ENCODE measurements at regions not wholly inside any gene's neighbourhood (a gene's known extent, or its start where the extent isn't known, plus 50 kb on each side); places are given as distances from the start of the nearest gene placed in this dataset.
"Not testable (repeated sequence)": the region's sequence is repeated elsewhere in the genome, so short reads cannot be mapped to it uniquely, and the experiment has no call there.

DNA sequence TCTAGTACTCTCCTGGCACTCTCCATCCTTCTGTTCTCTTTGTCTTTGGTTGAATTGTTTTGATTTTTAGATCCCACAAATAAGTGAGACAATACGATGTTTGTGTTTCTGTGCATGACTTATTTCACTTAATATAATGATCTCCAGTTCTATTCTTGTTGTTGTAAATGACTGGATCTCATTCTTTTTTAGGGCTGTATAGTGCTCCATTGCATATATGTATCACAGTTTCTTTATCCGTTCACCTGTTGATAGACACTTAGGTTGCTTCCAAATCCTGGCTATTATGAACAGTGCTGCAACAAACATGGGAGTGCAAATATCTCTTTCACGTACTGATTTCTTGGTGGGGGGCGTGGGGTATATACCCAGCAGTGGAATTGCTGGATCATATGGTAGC, 245.0 kb downstream of the ADCYAP1 start:
- DNase-seq = no peak

DNA sequence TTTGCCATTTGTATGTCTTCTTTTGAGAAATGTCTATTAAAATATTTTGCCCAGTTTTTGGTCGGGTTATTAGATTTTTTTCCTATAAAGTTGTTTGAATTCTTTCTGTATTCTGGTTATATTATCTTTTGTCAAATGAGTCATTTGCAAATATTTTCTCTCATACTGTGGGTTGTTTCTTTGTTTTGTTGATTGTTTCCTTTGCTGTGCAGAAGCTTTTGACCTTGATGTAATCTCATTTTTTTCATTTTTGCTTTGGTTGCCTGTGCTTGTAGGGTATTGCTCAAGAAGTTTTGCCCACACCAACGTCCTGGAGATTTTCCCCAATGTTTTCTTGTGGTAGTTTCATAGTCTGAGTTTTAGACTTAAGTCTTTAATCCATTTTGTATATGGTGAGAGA, 245.7 kb downstream of the ADCYAP1 start:
- no peak for DNase-seq

DNA sequence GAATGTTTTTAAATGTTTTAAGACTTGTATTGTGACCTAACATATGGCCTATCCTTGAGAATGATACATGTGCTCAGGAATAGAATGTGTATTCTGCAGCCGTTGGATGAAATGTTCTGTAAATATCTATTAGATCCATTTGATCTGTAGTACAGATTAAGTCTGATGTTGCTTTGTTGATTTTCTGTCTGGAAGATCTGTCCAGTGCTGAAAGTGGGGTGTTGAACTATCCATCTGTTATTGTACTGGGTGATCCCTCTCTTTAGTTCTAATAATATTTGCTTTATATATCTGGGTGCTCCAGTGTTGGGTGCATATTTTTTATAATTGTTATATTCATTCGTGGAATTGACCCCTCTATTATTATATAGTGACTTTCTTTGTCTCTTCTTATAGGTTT, 248.3 kb downstream of the ADCYAP1 start:
- DNase-seq = not testable (repeated sequence)

DNA sequence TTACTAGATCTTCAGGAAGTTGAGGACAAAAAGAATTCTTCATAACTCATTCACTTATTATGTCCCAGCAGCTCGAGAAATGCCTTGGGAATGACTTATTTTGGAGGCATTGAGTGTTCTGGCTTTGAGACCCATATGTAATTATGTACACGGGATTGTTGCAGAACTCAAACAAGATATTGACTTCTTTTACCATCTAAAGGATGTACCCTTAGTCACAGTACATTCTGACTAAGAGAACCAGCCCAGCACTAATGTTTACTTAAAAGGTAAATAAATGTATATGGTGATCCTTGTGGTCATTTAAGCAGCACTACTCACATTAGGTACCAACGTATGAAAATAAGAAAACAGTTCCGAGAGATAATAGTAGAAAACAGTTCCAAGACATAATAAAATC, 268.9 kb downstream of the ADCYAP1 start:
- no peak for DNase-seq

DNA sequence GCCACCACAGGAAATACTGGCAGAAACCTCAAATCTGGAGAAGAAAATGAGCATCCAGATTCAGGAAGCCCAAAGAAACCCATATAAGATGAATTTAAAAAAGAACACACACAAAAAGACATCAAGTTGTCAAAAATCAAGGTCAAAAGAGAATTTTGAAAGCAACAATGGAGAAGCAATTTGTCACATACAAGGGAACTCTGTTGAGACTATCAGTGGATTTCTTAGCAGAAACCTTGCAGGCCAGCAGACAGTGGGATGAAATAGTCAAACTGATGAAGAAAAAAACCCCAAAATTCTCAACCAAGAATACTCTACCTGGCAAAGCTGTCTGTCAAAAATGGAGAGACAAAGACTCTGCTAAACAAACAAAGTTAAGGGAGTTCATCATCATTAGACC, 272.6 kb downstream of the ADCYAP1 start:
- DNase-seq = no peak

DNA sequence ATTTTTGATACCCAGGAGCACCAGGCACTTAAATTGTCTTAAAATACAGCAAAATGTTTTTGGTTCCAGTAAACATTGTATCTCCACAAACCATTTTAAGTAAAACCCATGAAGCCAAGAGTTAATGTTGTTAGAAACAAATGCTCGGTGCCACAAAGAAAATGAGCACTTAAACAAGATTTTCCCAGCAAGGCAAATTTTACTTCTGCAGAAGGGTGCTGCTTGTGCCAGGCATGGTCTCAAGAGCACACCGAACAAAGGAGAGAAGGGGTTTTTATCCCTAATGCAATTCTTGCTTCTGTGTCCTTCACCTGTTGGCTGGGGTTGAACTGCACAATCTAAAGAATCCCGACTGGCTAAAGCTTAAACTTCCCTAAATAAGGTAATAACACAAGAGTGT, 286.7 kb downstream of the ADCYAP1 start:
- DNase-seq = no peak

DNA sequence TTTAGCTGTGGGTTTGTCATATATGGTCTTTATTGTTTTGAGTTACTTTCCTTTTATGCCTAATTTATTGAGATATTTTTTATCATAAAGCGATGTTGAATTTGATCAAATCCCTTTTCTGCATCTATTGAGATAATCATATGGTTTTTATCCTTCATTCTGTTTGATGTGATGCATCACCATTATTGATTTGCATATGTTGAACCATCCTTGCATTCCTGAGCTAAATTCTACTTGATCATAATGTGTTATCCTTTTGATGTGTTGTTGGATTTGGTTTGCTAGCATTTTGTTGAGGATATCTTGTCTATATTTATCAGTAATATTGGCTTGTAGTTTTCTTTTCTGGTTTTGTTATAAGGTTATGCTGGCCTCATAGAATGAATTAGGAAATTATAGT, 308.5 kb downstream of the ADCYAP1 start:
- no peak for DNase-seq

DNA sequence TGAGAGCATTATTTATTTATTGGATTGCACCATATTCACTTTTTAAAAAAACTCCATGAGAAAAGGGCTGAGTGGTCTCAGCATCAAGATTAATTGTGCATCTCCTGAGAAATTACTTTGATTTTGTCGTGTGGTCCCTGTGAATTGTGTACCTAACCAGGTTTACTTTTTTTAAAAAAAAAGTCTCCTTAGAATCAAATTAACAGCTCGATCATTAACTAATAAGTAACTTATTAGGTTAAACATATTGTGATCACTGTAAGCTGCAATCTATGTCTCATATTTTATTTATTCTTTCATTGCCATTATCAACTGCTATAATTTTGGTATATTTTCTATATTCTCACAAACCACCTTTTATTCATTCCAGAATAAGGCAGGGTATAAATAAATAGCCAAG, 318.2 kb downstream of the ADCYAP1 start:
- no peak for DNase-seq

DNA sequence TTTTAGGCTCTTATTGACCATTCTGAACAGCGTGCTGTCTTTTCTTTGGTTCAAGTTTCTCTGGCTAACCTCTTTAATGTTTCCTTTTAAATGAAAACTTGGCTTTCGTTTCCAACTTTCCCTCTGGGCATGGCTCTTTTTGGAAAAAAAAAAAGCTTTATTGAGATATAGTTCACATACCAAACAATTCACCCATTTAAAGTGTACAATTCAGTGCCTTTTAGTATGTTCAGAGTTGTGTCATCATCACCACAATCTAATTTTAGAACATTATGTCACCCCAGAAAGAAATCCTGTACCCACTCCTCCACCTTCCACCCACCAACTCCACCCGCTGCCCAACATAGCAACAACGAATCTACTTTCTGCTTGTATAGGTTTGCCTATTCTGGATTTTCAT, 322.4 kb downstream of the ADCYAP1 start:
- DNase-seq = no peak

DNA sequence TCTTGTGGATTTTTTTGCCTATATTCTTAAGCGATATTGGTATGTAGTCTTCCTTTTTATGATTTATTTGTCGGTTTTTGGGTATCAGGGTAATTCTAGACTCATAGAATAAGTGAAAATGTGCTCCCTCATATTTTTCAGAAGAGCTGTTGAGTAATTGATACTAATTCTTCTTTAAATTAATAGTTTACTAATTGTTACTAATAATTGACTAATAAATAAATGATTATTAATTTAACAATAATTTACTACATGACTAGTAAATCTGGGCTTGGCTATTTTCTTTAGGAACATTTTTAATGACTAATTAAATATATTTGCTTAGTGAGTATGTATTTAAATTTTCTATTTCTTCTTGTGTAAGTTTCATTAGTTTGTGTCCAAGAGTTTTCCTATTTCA, 325.0 kb downstream of the ADCYAP1 start:
- DNase-seq = no peak

DNA sequence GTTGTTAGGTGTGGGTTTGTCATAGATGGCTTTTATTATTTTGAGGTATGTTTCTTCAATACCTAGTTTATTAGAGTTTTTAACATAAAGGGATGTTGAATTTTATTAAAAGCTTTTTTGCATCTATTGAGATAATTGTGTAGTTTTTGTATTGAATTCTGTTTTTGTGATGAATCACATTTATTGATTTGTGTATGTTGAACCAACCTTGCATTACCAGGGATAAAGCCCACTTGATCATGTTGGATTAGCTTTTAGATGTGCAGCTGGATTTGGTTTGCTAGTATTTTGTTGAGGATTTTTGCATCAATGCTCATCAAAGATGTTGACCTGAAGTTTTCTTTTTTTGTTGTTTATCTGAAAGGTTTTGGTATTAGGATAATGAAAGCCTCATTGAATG, 328.2 kb downstream of the ADCYAP1 start:
- DNase-seq = no peak

DNA sequence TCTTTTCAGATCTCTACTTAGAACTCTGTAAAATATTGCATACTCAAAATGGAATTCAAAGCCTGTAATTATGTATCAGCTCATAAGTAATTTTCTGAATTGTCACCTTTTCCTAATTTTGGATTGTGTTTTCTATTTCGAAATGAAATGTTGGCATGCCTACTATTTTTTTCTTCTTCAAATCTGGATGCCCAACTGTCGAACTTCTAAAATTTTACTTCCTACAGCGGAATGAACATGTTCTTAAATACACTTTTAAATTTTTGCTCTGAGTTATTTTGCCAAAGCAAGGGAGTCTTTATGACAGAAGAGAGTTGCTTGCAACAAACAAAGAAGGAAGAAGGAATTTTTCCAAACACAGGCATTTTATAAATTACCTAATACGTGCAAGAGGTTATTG, 336.0 kb downstream of the ADCYAP1 start:
- DNase-seq = no peak

DNA sequence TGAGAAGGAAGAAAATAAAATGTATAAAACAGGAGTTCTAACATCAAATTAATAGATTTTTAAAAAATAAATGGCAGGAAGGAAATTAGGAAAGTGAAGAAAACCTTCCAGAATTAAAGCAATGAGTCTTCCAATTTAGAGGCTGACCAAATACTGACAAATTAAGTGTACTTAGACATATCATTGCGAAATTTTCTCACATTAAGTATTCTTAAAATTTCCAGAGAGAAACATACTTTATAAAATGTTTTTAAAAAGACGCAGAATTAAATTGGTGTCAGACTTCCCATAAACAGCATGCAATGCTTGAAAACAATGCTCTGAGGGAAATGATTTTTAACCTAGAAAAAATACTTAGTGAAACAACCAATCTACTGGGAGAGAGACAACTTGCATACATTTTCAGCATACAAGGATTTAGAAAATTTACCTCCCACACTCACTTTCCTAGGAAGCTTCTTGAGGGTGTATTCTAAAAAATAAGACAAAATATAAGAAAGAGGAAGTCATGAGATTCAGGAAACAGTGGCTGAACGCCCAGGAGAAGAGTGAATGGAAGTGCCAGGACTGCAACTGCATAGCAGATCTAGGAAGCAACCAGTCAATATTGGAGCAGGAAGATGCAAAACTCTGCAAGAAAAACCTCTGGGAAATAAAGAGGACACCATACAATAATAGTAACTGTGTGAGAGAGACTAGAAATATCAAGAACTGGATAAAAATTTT, 339.9 kb downstream of the ADCYAP1 start:
- no peak for DNase-seq

DNA sequence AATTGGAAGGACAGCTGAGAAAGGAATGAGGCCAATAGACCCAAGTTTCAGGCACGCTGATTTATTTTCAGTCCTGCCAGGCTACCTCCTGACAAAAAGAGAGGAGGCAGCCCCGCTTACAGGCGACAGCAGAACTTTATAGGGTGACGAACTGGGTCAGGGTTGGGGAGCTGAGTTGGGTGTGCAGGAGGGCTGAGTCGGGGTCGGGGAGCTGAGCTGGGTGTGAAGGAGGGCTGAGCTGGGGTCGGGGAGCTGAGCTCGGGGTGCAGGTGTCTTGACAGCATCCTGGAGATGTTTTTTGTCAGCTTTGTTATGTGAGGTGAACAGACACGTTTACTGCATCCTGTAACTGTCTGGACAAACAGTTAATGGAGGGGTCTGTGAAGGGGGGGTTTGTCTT, 342.2 kb downstream of the ADCYAP1 start:
- no peak for DNase-seq

DNA sequence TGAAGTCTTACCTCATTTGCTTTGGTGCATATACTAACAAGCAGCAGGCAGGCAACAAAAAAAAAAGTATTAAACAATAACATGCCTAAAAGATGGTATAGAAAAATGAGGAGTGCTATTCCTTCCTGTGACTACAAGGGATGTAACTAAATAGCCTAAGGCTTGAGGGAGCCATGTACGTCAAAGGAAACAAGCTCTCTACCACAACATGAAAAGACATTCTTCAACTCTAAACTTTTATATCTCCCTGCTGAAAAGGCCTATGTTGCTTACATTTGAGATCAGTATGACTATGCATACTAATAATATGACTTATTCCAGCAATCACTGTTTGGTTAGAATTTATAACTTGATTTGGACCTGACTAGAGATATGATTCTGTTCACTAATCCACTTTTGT, 347.9 kb downstream of the ADCYAP1 start:
- DNase-seq = no peak

DNA sequence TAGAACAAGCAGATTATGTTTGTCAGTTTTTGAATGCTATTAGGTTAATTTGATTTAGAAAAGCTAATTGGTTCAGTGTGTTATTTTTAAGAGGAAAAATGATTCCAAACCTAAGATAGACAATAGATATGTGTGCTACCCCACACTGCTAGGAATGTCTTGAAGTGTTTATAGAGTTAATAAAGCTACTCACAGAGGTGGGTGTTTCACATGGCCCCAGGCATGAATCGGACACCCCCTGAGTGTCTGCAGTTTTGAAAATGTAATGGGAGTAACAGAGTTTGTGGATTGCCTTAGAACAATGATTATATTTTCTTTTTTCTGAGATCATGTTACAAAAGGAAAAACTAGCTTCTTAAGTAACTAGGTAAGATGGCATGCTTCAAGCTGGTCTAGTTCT, 348.3 kb downstream of the ADCYAP1 start:
- no peak for DNase-seq

DNA sequence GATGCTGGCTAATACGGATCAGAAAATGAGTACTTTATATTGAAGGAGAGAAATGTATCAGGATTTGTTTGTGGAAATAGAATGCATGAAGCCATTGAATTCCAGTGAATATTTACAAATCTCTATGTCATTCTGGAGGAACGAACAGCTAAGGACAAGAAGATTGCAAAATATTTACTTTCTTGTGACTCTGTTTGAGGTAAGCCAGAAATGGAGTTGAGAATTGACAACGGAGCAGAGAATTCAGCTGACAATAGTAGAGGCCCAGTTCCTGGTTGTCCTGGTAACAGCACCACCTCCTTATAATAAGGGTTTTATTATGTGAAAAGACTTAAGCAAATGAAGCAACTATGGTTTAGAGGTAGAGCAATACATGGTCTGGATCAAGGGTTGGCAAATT, 349.2 kb downstream of the ADCYAP1 start:
- no peak for DNase-seq

DNA sequence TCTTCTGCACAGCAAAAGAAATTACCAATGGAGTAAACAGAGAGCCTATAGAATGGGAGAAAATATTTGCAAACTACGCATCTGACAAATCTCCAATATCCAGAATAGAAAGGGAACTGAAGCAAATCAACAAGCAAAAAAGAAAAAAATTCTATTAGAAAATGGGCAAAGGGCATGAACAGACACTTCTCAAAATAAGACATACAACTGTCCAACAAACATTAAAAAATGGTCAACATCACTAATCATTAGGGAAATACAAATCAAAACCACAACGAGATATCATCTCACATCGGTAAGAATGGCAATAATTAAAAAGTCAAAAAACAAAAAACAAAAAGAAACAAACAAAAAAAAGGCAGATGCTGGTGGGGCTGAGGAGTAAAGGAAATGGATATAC, 356.4 kb downstream of the ADCYAP1 start:
- no peak for DNase-seq

DNA sequence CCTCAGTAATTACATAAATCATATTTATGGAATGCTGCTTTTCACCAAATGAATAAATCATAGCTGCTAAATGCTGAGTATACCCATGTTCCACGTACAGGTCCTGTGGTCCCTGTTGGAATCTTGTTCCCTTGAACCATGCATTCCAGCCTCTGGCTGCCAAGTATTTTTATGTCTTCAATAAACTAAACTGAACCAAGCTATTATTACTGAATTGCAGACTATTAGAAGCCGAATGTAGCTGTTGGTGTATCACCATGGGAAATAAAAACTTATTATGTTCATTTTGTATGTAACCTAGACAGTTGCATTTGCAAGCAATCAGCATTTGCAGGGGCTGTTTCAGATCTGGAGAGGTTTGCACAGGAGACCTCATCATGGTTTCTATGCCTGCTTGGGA, 362.4 kb downstream of the ADCYAP1 start:
- no peak for DNase-seq

DNA sequence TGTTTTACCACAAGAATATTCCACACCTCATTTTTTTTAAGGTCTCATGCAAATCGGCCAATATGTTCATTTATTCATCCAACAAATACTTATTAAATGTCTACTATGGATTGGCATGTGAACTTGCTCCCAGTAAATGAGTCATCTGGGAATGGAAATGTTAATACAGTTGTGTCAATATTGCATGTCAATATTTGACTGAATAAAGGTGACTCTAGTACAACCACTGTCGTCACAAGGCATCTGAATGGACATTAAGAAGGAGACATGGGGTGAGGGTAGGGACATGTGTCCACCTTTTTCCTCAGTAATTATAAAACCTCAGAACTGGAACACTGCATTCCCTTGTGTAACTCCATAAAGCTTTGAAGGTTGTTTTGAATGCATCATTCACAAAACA, 365.4 kb downstream of the ADCYAP1 start:
- no peak for DNase-seq

DNA sequence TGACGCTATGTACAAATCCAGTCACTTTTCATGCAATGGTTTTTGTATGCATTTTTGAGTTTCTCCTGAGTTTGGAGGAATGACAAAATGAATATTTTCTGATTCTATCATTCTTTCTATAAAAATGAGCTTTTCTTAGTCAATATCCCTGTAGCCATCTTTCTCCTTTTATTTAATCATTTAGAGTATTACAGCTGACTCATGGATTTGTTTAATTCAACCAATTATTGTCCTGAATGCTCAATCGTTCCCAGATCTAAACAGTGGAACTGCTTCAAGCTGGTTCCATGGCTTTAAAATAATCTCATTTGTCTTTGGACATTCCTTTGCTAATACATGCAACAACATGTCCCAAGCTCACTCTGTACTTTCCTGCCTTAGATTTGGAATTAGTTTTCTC, 368.8 kb downstream of the ADCYAP1 start:
- DNase-seq = no peak

DNA sequence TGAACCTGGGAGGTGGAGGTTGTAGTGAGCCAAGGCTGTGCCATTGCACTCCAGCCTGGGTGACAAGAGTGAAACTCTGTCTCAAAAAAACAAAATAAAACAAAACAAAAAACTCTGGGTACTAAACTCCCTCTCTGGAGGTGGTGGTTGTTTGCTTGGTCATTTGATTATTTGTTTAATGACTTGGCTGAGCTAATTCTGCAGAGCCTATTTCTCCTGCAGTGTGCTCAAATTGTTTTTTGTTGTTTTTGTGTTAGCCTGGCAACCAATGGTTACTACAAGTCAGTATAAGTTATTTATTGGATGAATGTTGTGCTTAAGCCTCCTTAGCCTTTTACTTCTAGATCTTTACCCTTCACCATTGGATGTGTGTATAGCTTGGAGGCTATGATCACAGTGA, 387.5 kb downstream of the ADCYAP1 start:
- no peak for DNase-seq

DNA sequence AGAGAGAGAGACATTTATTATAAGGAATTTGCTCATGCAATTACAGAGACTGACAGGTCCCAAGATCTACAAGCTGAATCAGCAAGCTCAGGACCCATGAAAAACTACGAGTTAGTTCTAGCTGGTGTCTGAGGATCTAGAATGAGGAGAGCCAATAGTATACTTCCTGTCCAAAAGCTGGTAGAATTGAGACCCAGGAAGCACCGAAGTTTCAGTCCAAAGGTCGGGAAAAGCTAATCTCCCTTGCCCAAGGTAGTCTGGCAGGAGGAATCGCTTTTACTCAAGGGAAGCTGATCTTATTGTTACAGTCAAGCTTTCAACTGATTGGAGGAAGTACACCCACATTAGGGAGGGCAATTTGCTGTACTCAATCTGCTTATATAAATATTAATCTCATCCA, 389.6 kb downstream of the ADCYAP1 start:
- no peak for DNase-seq

DNA sequence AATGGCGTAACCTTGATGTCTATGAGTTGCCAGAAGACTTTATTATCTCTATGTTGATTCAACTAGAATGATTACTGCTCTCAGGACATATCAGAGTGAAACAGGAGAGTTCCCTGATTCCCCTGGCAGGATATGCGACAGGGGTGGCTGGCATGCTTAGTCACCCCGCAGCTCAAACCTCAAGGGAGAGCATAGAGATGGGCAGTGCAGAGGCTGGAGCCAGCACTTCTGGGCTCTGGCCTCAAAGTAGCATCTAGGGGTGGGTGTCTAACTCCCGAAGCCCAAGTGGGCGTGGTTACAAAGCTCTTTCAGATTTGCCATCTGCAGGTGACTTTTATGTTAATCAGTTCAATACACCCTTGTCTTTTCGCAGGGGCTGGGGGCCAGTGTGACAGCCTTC, 391.6 kb downstream of the ADCYAP1 start:
- DNase-seq = no peak

DNA sequence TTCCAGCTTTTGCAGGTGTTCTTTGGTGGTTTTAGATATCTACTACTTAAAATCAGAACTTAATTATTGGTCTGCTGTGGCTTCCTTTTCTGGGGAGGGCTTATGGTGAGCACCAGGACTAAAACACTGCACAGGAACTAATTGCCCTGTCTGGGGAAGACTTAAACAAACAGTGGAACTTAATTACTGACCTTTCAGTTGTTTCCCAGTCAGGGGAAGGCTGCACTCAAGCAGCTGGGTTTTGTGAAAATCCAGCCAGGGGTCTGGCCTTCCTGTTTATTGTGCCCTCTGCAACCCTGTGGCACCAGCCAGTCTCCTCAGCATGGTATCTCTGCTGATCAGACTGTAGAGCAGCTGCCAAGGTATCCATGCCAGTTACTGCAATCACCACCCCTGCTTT, 398.2 kb downstream of the ADCYAP1 start:
- DNase-seq = no peak

Measured in activated naive CD4-positive, alpha-beta T cell (primary cell).